ENCODE measurements at regions not wholly inside any gene's neighbourhood (a gene's known extent, or its start where the extent isn't known, plus 50 kb on each side); places are given as distances from the start of the nearest gene placed in this dataset.

DNA sequence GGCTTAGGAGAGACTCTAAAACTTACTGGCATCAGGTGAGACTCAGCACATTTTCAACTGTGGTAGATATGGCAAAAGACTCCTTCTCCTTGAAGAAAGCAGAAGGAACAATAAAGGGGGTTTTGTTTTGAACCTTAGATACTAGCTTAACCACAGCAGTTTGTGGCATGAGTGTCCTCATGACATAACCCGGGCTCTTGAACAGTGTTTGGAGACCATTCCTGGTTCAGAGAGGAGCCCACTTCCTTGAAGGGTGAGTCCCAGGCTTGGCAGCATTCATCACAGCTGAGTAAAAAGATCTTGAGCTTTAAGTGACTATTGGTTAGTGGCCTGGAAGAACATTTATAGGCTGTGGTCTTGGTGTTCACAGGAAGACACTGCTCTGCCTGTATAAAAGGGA is 154.5 kb upstream of the KDM5D start:
- TF ChIP-seq EZH2 (IDR thresholded peaks at IDR 0.05; ENCODE audit: insufficient read depth, poor library complexity, severe bottlenecking) = no peak
- no peak for TF ChIP-seq EZH2phosphoT487 (IDR thresholded peaks at IDR 0.05; ENCODE audit: insufficient read depth, low read depth)
